ENCODE measurements at regions not wholly inside any gene's neighbourhood (a gene's known extent, or its start where the extent isn't known, plus 50 kb on each side); places are given as distances from the start of the nearest gene placed in this dataset.

DNA sequence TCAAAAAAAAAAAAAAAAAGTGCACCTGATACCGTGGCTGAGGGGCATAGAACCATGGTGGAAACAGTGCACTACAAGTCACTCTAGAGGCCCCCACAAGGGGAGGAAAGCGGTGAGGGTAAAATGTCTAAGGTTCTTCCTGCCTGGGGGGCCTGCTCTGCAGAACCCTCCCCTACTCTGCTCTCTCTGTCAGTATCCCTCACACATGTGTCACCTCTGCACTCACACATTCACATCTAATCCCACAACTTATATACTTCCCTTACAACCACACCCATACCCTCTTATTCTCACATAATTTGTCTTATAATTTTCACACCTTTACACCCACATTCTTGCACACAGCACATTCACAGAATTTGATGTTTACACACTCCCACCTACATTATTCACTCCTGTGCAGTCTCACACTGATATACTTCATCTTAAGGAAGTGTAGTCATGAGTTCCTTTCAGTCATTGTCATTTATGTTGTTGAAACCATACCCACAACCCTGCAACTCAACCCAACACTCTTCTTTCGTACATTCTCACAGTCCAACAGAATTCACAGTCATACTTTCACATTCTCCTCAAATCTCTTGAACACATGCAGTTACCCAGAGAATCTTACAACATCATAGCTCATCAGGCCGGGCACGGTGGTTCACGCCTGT lies 68.0 kb upstream of the PAX2 start:
- no peak for DNase-seq
- no peak overlapping the region for H3K9ac ChIP-seq (ENCODE audit: low read length)
- H3K9me3 Mint-ChIP-seq (ENCODE audit: insufficient read depth): no peaks in the 10 kb centered on the region
- H3K27me3 Mint-ChIP-seq: peaks cover 43% of the 10 kb centered on the region
- H3K27me3 ChIP-seq (replicated peaks in 1 of 4; ENCODE audit: control extremely low read depth in 1 of 4, control insufficient read depth in 3 of 4, insufficient read depth in 4 of 4, low read length in 3 of 4): peaks cover 0 to 58% (median 35%) of the 10 kb centered on the region in 4 experiments
- no peak overlapping the region for H3K4me3 ChIP-seq (ENCODE audit: control extremely low read depth in 1 of 5, extremely low read depth in 1 of 5, insufficient read depth in 1 of 5, low read depth in 2 of 5, low read length in 4 of 5)
- intact Hi-C loops (cut with micrococcal nuclease): no loop called here
- 92% methylated on average over 4 of the region's 6 CpGs for WGBS (ENCODE audit: insufficient coverage)
- no peak overlapping the region for H3K4me2 ChIP-seq (replicated peaks; ENCODE audit: low read depth, low read length, poor library complexity, severe bottlenecking)
- no peak overlapping the region for H3K27ac Mint-ChIP-seq
- TF ChIP-seq, protein P1, sequence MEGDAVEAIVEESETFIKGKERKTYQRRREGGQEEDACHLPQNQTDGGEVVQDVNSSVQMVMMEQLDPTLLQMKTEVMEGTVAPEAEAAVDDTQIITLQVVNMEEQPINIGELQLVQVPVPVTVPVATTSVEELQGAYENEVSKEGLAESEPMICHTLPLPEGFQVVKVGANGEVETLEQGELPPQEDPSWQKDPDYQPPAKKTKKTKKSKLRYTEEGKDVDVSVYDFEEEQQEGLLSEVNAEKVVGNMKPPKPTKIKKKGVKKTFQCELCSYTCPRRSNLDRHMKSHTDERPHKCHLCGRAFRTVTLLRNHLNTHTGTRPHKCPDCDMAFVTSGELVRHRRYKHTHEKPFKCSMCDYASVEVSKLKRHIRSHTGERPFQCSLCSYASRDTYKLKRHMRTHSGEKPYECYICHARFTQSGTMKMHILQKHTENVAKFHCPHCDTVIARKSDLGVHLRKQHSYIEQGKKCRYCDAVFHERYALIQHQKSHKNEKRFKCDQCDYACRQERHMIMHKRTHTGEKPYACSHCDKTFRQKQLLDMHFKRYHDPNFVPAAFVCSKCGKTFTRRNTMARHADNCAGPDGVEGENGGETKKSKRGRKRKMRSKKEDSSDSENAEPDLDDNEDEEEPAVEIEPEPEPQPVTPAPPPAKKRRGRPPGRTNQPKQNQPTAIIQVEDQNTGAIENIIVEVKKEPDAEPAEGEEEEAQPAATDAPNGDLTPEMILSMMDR (IDR thresholded peaks at IDR 0.05): no peak
- TF ChIP-seq EZH2 (IDR thresholded peaks at IDR 0.05; ENCODE audit: borderline replicate concordance, insufficient read depth, low read depth, low read length, poor library complexity, severe bottlenecking): no peak
- no peaks in the 10 kb centered on the region for H3K4me1 Mint-ChIP-seq
- H4K20me1 ChIP-seq (ENCODE audit: control insufficient read depth, insufficient read depth, low read length, poor library complexity, severe bottlenecking): no peaks in the 10 kb centered on the region
- no peak overlapping the region for H2AFZ ChIP-seq (ENCODE audit: insufficient read depth, low read depth, low read length, poor library complexity, severe bottlenecking)
- peaks cover 0 to 9% (median under 1%) of the 10 kb centered on the region in 3 donors for H3K9me3 ChIP-seq (ENCODE audit: control extremely low read depth in 1 of 3, control insufficient read depth in 2 of 3, insufficient read depth in 1 of 3, low read length in 2 of 3)
- ChIA-PET POLR2A (no interaction called here), CTCF (interaction anchor here (0.7 kb wide), 1 partner anchor 1060 kb away, joined by 3 read pairs; no protein-coding TSS in a partner anchor)
- H3K27ac ChIP-seq (ENCODE audit: low read length in 2 of 2): no peak overlapping the region
- no peak for ATAC-seq (ENCODE audit: low read depth)
- peaks cover 0 to 3% of the 10 kb centered on the region in 2 donors for H3K4me1 ChIP-seq (ENCODE audit: control insufficient read depth in 2 of 2, insufficient read depth in 2 of 2, low read length in 2 of 2)
- no peaks in the 10 kb centered on the region for H3K36me3 ChIP-seq (replicated peaks in 1 of 2; ENCODE audit: control extremely low read depth in 1 of 2, control insufficient read depth in 1 of 2, extremely low read depth in 1 of 2, insufficient read depth in 2 of 2, low read length in 1 of 2)
- H3K79me2 ChIP-seq (ENCODE audit: control insufficient read depth, insufficient read depth, low read length): no peaks in the 10 kb centered on the region
- H3K4me3 Mint-ChIP-seq: no peak overlapping the region

DNA sequence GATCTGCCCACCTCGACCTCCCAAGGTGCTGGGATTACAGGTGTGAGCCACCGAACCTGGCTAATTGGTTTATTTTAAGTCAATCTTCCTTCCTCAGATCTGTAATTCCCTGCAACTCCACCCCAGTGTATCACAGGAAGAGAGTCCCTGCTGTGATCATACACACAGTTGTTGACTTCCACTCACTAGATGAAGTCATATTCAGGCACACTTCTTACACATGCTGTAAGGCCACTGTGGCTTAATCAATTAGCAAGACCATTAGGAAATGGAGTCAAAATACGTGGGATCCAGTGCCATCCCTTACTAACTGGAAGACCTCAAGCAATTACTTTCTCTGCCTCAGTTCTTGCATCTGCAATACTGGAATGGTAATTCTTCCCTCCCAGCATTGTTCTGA lies 66.1 kb upstream of the PAX2 start:
- 34% methylated on average over 3 of the region's 3 CpGs for WGBS (ENCODE audit: insufficient coverage)
- Histone ChIP-seq H3K79me2 (ENCODE audit: control insufficient read depth, insufficient read depth, low read length) (no peaks in the 10 kb centered on the region), H3K4me2 (replicated peaks; ENCODE audit: low read depth, low read length, poor library complexity, severe bottlenecking) (no peak overlapping the region), H3K4me3 (ENCODE audit: control extremely low read depth in 1 of 5, extremely low read depth in 1 of 5, insufficient read depth in 1 of 5, low read depth in 2 of 5, low read length in 4 of 5) (no peak overlapping the region), H3K4me1 (ENCODE audit: control insufficient read depth in 2 of 2, insufficient read depth in 2 of 2, low read length in 2 of 2) (peaks cover 0 to 5% of the 10 kb centered on the region in 2 donors), H4K20me1 (ENCODE audit: control insufficient read depth, insufficient read depth, low read length, poor library complexity, severe bottlenecking) (no peaks in the 10 kb centered on the region), H3K27me3 (replicated peaks in 1 of 4; ENCODE audit: control extremely low read depth in 1 of 4, control insufficient read depth in 3 of 4, insufficient read depth in 4 of 4, low read length in 3 of 4) (peaks cover 0 to 53% (median 37%) of the 10 kb centered on the region in 4 experiments), H3K36me3 (replicated peaks in 1 of 2; ENCODE audit: control extremely low read depth in 1 of 2, control insufficient read depth in 1 of 2, extremely low read depth in 1 of 2, insufficient read depth in 2 of 2, low read length in 1 of 2) (no peaks in the 10 kb centered on the region), H2AFZ (ENCODE audit: insufficient read depth, low read depth, low read length, poor library complexity, severe bottlenecking) (no peak overlapping the region), H3K27ac (ENCODE audit: low read length in 2 of 2) (no peak overlapping the region), H3K9me3 (ENCODE audit: control extremely low read depth in 1 of 3, control insufficient read depth in 2 of 3, insufficient read depth in 1 of 3, low read length in 2 of 3) (peaks cover 0 to 15% (median 1%) of the 10 kb centered on the region in 3 donors), H3K9ac (ENCODE audit: low read length) (no peak overlapping the region)
- DNase-seq (no peak), ATAC-seq (ENCODE audit: low read depth) (no peak)
- Mint-ChIP-seq H3K4me3 (no peak overlapping the region), H3K9me3 (ENCODE audit: insufficient read depth) (no peaks in the 10 kb centered on the region), H3K4me1 (no peaks in the 10 kb centered on the region), H3K27ac (no peak overlapping the region), H3K27me3 (peaks cover 45% of the 10 kb centered on the region)
- intact Hi-C loops (cut with micrococcal nuclease): no loop called here
- TF ChIP-seq, protein P1 (IDR thresholded peaks at IDR 0.05): no peak
- TF ChIP-seq EZH2 (IDR thresholded peaks at IDR 0.05; ENCODE audit: borderline replicate concordance, insufficient read depth, low read depth, low read length, poor library complexity, severe bottlenecking): no peak
- ChIA-PET CTCF (no interaction called here), POLR2A (no interaction called here)
